WERI-Rb-1 (cell line): ENCODE measurements at regions not wholly inside any gene's neighbourhood (a gene's known extent, or its start where the extent isn't known, plus 50 kb on each side); places are given as distances from the start of the nearest gene placed in this dataset.
"Not testable (repeated sequence)": the region's sequence is repeated elsewhere in the genome, so short reads cannot be mapped to it uniquely, and the experiment has no call there.

Experiments used
- DNase-seq: peaks from one replicate; pipeline ENCODE4 v3.0.0-alpha.2; 2020
- H3K27ac ChIP-seq: fragments of 250-450 bp; sonication (Bioruptor Pico); 2 replicates; pipeline ENCODE4 v1.5.1; 2020; ENCODE audit warnings: mild to moderate bottlenecking, moderate library complexity
- H3K27me3 ChIP-seq: fragments of 250-450 bp; sonication (Bioruptor Pico); 2 replicates; pipeline ENCODE4 v1.5.1; 2021; ENCODE audit warnings: mild to moderate bottlenecking, low read depth, moderate library complexity; ENCODE audit not compliant: insufficient read depth, severe bottlenecking
- H3K36me3 ChIP-seq: fragments of 250-450 bp; sonication (Bioruptor Pico); 2 replicates; pipeline ENCODE4 v1.5.1; 2020; ENCODE audit warnings: mild to moderate bottlenecking, moderate library complexity
- H3K4me3 ChIP-seq: 2 replicates; pipeline ENCODE4 v1.5.1; 2011; ENCODE audit warnings: low read depth, mild to moderate bottlenecking, control low read depth, low read length
- H3K9me3 ChIP-seq: fragments of 250-450 bp; sonication (Bioruptor Pico); 2 replicates; pipeline ENCODE4 v1.5.1; 2021; ENCODE audit warnings: mild to moderate bottlenecking, moderate library complexity; ENCODE audit not compliant: severe bottlenecking
- CTCF ChIP-seq: IDR thresholded peaks from 2 replicates; pipeline ENCODE4 v1.5.1; 2011; ENCODE audit warnings: low read depth, mild to moderate bottlenecking, control low read depth, inconsistent platforms, low read length

GRCh38 chr15:99467338-99467720, 98.5 kb upstream of the MEF2A start:
- Histone ChIP-seq H3K27ac (no peak overlapping the region), H3K9me3 (peaks cover 8% of the 10 kb centered on the region), H3K4me3 (no peak overlapping the region), H3K27me3 (no peaks in the 10 kb centered on the region), H3K36me3 (no peaks in the 10 kb centered on the region)
- TF ChIP-seq CTCF, result no peak
- no peak for DNase-seq

GRCh38 chr15:99467853-99468464, 97.8 kb upstream of the MEF2A start:
- DNase-seq, result no peak
- H3K27me3 ChIP-seq, result no peaks in the 10 kb centered on the region
- H3K27ac ChIP-seq, result no peak overlapping the region
- no peak for TF ChIP-seq CTCF
- peaks cover 8% of the 10 kb centered on the region for H3K9me3 ChIP-seq
- no peak overlapping the region for H3K4me3 ChIP-seq
- no peaks in the 10 kb centered on the region for H3K36me3 ChIP-seq

- H3K9me3 ChIP-seq, DNase-seq, H3K4me3 ChIP-seq, H3K36me3 ChIP-seq, H3K27ac ChIP-seq, H3K27me3 ChIP-seq: not testable (repeated sequence)
Observed at GRCh38 chr15:99470204-99470603, 95.6 kb upstream of the MEF2A start.

- DNase-seq, result no peak
- Histone ChIP-seq H3K27me3 (no peaks in the 10 kb centered on the region), H3K9me3 (no peaks in the 10 kb centered on the region), H3K4me3 (no peak overlapping the region), H3K36me3 (no peaks in the 10 kb centered on the region), H3K27ac (no peak overlapping the region)
- TF ChIP-seq CTCF, result no peak
Observed at GRCh38 chr15:99472416-99473145, 93.2 kb upstream of the MEF2A start.

- TF ChIP-seq CTCF, result no peak
- Histone ChIP-seq H3K9me3 (no peaks in the 10 kb centered on the region), H3K36me3 (no peaks in the 10 kb centered on the region), H3K4me3 (no peak overlapping the region), H3K27me3 (no peaks in the 10 kb centered on the region), H3K27ac (no peak overlapping the region)
- DNase-seq, result no peak
Observed at GRCh38 chr15:99473981-99474906, 91.5 kb upstream of the MEF2A start.
